ENCODE measurements at regions not wholly inside any gene's neighbourhood (a gene's known extent, or its start where the extent isn't known, plus 50 kb on each side); places are given as distances from the start of the nearest gene placed in this dataset.

- Histone ChIP-seq H2BK5ac (ENCODE audit: low read depth, low read length) (no peak overlapping the region), H4K20me1 (replicated peaks in 1 of 2; ENCODE audit: control insufficient read depth in 1 of 2, insufficient read depth in 2 of 2, low read length in 2 of 2) (no peaks in the 10 kb centered on the region), H2BK12ac (ENCODE audit: low read depth, low read length) (no peak overlapping the region), H2BK15ac (ENCODE audit: low read length) (no peak overlapping the region), H3K27ac (ENCODE audit: low read depth, low read length) (no peak overlapping the region), H2AFZ (ENCODE audit: low read length) (no peak overlapping the region), H3K56ac (replicated peaks; ENCODE audit: insufficient read length, low read depth, low read length) (no peak overlapping the region), H4K8ac (ENCODE audit: extremely low read depth, insufficient read depth, low read length) (no peak overlapping the region), H2AK5ac (ENCODE audit: low read depth, low read length) (no peak overlapping the region), H3K4me3 (ENCODE audit: extremely low read depth in 1 of 4, insufficient read depth in 2 of 4, low read depth in 3 of 4, low read length in 4 of 4) (no peak overlapping the region), H4K5ac (ENCODE audit: insufficient read length, low read depth, low read length) (no peak overlapping the region), H3K27me3 (replicated peaks in 1 of 4; ENCODE audit: control insufficient read depth in 3 of 4, extremely low read depth in 1 of 4, insufficient read depth in 3 of 4, low read length in 3 of 4) (no peaks in the 10 kb centered on the region), H3K23ac (ENCODE audit: insufficient read length) (no peak overlapping the region), H3K79me2 (ENCODE audit: control insufficient read depth in 1 of 2, insufficient read depth in 2 of 2, low read length in 2 of 2) (no peaks in the 10 kb centered on the region), H3K36me3 (ENCODE audit: control insufficient read depth in 2 of 4, insufficient read depth in 4 of 4, low read length in 3 of 4) (no peaks in the 10 kb centered on the region), H3K14ac (ENCODE audit: insufficient read length) (no peak overlapping the region), H3K18ac (ENCODE audit: extremely low read depth, low read length) (no peak overlapping the region), H3K4ac (replicated peaks; ENCODE audit: insufficient read length, low read depth, low read length) (no peak overlapping the region), H3K9me3 (ENCODE audit: insufficient read depth in 2 of 2, low read depth in 1 of 2, low read length in 1 of 2) (no peaks in the 10 kb centered on the region), H3K23me2 (ENCODE audit: low read depth, low read length) (no peaks in the 10 kb centered on the region), H4K91ac (replicated peaks; ENCODE audit: insufficient read length, low read length) (no peak overlapping the region), H3K4me1 (replicated peaks in 1 of 4; ENCODE audit: control insufficient read depth in 3 of 4, insufficient read depth in 4 of 4, low read length in 3 of 4) (no peaks in the 10 kb centered on the region), H2BK120ac (replicated peaks; ENCODE audit: low read depth, low read length) (no peak overlapping the region), H3K79me1 (ENCODE audit: low read depth, low read length) (no peaks in the 10 kb centered on the region), H3K9ac (replicated peaks in 1 of 4; ENCODE audit: extremely low read depth in 1 of 4, low read depth in 3 of 4, low read length in 3 of 4) (no peak overlapping the region), H2BK20ac (ENCODE audit: low read length) (no peak overlapping the region), H3K4me2 (ENCODE audit: insufficient read depth in 1 of 2, low read depth in 2 of 2, low read length in 2 of 2) (no peak overlapping the region)
- TF ChIP-seq GTF2F1 (IDR thresholded peaks at IDR 0.05; ENCODE audit: borderline replicate concordance, low read depth, low read length), result no peak
- no peak for TF ChIP-seq FOSL1 (IDR thresholded peaks at IDR 0.05; ENCODE audit: insufficient read depth, low read depth, low read length)
- TF ChIP-seq, protein P1, sequence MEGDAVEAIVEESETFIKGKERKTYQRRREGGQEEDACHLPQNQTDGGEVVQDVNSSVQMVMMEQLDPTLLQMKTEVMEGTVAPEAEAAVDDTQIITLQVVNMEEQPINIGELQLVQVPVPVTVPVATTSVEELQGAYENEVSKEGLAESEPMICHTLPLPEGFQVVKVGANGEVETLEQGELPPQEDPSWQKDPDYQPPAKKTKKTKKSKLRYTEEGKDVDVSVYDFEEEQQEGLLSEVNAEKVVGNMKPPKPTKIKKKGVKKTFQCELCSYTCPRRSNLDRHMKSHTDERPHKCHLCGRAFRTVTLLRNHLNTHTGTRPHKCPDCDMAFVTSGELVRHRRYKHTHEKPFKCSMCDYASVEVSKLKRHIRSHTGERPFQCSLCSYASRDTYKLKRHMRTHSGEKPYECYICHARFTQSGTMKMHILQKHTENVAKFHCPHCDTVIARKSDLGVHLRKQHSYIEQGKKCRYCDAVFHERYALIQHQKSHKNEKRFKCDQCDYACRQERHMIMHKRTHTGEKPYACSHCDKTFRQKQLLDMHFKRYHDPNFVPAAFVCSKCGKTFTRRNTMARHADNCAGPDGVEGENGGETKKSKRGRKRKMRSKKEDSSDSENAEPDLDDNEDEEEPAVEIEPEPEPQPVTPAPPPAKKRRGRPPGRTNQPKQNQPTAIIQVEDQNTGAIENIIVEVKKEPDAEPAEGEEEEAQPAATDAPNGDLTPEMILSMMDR (IDR thresholded peaks at IDR 0.05; ENCODE audit: control extremely low read depth in 1 of 3, insufficient read depth in 1 of 3, low read depth in 1 of 3, low read length in 3 of 3), result no peak
- TF ChIP-seq CBX5 (IDR thresholded peaks at IDR 0.05; ENCODE audit: low read depth, low read length), result no peak
- TF ChIP-seq HDAC6 (IDR thresholded peaks at IDR 0.05; ENCODE audit: low read depth, low read length), result no peak
- TF ChIP-seq EP300 (IDR thresholded peaks at IDR 0.05; ENCODE audit: borderline replicate concordance in 1 of 2, low read depth in 2 of 2, low read length in 2 of 2), result no peak
- CTCF ChIA-PET (ENCODE audit: partially characterized antibody), result interaction anchor here (0.8 to 2.2 kb wide), 5 partner anchors 8 to 430 kb away, joined by 3 to 6 read pairs (median 3); no protein-coding TSS in a partner anchor
- FAIRE-seq (no peak), DNase-seq (ENCODE audit: low read depth in 1 of 2, low spot score in 2 of 2) (no peak)
- POLR2A ChIA-PET (ENCODE audit: partially characterized antibody), result no interaction called here
- WGBS, 2 experiments (ENCODE audit: extremely low coverage in 1 of 2, insufficient coverage in 1 of 2, insufficient read length in 1 of 2, insufficient replicate concordance in 2 of 2, low coverage in 1 of 2, low lambda C conversion rate in 2 of 2, missing lambda C conversion rate in 1 of 2), result 91% methylated on average over 2 of the region's 2 CpGs; no CpG with 5 or more reads in 1 of the 2 experiments
Observed at GRCh38 chr10:81130014-81130413, 592.3 kb downstream of the SH2D4B start.
